IPS-NIHi7 (cell line): ENCODE measurements at regions not wholly inside any gene's neighbourhood (a gene's known extent, or its start where the extent isn't known, plus 50 kb on each side); places are given as distances from the start of the nearest gene placed in this dataset.

Source experiments
- DNase-seq: peaks from one replicate; pipeline ENCODE4 v3.0.0; 2012; ENCODE audit warnings: mixed read lengths; ENCODE audit errors: extremely low spot score

DNA sequence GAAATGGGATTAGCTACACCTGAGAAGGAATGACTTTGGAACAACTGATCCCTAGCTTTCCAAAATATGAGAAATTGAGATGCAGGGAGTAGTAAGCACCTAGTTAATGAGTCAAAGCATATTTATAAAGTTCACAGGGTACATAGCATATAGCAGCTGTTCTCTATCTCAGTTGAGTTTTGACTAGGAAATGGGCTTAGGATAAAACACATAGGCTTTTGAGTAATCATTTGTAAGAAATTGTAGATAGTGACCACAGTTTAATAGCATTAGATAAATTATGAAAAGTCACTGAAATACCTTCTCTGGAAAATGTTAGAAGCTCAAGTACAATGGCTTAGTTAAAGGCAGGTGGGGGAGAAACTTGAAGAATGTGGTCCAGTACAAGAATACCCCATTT lies 444.7 kb upstream of the TNP1 start:
- no peak for DNase-seq

DNA sequence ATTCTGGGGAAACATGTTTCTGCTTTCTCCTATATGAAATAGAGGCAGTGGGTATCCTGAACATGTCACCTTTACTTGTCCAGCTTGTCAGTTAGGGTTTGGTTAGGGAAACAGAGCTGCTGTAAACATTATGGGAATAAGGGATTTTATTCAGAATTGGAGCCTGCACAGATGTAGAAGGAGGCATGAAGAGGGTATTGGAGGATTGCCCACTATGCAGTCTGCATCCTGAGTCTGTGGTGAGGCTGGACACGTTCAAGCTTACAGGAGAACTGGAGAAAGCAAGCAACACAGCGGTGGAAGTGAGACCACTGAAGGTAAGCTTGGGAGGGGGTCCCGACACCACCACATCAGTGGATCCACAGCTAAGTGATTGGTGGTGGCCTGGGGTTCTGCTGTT lies 443.0 kb upstream of the TNP1 start:
- no peak for DNase-seq

GRCh38 chr2:217301142-217301925 lies 441.5 kb upstream of the TNP1 start:
- DNase-seq = no peak

- DNase-seq = no peak
These were observed 439.7 kb upstream of the TNP1 start for GRCh38 chr2:217299590-217299989.

- no peak for DNase-seq
These were observed 437.2 kb upstream of the TNP1 start for GRCh38 chr2:217297096-217297495.

GRCh38 chr2:217294818-217295217 lies 435.0 kb upstream of the TNP1 start:
- DNase-seq = no peak

DNA sequence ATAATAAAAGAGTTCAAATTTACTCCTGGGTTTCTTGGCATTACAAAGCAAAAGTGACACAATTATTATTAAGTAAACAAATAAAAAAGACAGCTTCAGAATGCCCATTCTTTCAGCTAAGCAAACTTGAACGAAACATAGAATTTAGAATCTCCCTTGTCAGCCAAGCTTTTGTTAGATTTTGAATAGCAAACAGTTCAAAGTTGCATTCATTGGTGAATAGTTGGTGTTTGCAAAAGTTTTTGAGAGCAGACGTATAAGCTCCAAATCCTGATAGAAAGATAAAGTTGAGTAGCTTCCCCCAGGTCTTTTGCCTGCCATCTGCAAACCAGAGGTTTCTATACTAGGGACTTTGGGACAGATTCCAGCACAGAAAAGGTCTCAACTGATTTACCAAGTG lies 434.3 kb upstream of the TNP1 start:
- DNase-seq = no peak

- no peak for DNase-seq
These were observed 433.7 kb upstream of the TNP1 start for GRCh38 chr2:217293607-217294006.

- DNase-seq = no peak
These were observed 433.2 kb upstream of the TNP1 start for GRCh38 chr2:217293046-217293445.

DNA sequence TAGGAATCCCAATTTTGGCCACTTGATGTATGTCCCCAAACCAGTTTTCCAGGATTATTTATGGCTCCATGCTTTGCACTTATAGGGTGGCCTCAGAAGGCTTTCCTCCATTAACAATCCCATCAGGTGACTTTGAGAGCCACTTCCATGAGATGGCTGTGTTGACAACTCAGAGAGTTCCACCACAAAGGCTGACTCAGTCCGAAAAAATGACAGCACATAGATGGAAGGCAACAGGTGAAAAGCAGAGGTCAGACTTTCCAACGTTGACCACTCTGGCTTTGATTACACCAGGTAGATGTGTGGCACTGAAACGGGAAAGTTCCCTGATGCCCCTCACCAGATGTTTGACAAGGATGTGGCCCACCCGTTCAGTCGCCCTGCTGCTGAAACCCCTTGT lies 431.4 kb upstream of the TNP1 start:
- no peak for DNase-seq

- DNase-seq = no peak
These were observed 430.6 kb upstream of the TNP1 start for GRCh38 chr2:217290467-217290866.

DNA sequence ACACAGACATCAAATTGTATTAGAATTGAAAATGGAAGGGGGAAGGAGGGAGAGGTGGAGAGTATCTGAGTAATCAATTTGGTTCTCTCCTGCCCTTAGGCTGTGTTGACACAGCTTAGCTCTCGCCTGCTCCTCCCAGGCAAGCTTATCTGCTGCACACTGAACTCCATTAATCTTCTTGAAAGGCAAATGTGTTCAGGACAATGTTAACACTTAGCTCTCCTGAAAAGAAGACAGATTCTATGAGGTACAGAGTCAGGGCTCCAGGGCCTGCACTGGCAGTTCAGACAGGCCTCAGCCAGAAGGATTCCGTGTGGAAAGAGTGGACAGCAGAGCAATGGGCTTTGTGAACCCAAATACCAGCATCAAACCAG lies 430.0 kb upstream of the TNP1 start:
- DNase-seq = peak; percentile 46

DNA sequence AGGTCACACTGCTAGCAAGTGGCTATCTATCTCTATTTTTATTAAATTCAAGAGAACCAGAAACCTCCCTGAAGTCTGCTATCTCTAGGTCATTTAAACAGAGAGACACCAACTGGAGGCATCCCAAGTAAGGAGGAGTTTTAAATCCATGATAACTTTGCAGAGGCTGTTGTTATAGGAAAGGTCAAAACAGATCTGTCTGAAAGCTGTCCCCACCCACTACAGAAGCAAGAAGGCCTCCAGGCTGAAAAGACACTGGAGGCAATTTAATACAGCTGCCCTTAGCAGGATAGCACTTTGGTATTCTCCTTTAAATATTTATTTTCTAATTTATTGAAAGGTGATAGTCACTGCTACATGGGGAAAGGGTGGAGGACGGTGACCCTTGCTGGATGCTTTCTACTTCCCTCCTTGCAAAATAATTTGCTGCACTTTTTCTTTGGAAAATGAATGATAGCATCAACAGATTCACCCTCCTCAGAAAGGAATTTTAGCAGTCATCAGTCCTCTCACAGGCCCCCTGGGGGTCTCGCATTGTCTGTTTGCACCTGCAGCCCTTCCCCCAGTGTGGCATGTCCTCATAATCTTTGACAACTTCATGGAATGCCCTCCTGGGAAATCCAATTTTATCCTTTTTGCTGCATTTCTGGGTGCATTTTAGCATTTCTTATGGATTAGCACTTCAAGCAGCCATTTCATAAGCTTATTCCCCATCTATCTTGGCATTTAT lies 429.5 kb upstream of the TNP1 start:
- peak; percentile 41 for DNase-seq

- DNase-seq = no peak
These were observed 428.7 kb upstream of the TNP1 start for GRCh38 chr2:217288472-217289063.

DNA sequence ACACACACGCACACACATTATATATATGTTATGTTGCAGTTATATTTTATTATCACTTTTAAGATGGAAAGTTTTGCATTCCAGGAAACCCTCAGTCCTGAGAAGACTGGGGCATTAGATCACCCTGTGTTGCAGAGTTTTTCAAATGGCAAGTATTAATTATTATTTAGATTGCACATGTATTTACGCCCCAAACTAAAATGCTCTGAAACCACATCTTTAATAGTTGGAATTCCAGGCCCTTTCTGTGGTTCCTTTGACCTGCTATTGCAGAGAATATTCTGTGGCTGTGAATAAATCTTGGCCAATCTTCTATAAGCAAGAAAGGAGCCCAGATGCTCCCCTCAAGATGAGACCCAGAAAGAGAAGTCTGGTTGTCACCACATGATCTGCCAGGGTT lies 427.0 kb upstream of the TNP1 start:
- DNase-seq = no peak

DNA sequence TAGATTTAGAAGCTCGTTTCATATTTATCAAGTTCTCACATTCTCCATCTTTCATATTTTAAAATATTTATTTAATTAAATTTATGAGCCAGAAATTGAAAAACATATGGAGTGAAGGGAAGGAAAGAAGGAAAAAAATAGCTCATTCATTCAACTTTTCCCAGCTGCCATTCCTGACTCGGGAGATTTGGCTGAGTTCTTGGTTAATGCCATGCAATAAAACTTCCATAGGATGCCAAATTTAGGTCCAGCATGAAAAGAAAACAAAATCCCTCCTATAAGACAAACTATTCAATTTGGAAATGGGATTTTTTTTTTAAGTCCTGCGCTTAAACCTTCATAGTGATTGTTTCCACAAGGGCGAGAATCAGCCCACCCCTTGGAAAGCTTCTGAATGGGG lies 426.1 kb upstream of the TNP1 start:
- DNase-seq = no peak

DNA sequence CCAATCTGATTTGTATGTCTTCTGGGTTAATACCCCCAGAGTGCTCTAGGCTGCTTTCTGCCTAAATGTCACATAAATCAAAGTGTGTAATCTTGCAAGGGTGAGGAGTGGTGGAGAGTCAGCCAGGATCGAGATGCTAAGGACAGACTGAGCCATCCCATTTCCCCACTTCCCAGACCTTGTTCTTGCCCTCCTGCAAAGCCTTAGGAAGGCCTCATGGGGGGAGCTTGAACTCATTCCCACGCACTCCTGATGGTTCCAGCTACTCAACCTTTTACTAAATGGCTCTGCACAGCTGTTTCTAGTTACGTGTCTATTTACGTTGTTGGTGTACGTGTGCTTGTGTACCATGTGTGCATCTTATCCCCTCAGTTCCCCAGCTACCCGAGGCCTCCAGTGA lies 423.6 kb upstream of the TNP1 start:
- DNase-seq = no peak

DNA sequence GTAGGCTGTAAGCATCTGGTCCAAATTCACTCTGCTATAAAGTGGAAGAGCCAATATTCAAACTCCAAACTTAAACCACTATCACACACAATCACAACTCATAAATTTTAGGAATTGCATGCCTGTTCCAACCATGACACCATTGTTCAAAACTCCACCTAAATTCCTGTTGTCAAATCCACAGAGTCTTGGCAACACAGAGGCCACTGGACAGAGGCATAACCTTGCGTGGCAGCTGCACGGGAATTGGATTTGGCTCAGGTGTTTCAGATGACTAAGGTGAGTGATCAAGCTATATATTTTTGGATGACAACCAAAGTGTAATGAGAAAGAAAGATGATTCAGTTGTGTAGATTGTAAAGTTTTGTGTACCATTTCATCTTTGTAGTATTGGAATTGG lies 422.7 kb upstream of the TNP1 start:
- DNase-seq = no peak

DNA sequence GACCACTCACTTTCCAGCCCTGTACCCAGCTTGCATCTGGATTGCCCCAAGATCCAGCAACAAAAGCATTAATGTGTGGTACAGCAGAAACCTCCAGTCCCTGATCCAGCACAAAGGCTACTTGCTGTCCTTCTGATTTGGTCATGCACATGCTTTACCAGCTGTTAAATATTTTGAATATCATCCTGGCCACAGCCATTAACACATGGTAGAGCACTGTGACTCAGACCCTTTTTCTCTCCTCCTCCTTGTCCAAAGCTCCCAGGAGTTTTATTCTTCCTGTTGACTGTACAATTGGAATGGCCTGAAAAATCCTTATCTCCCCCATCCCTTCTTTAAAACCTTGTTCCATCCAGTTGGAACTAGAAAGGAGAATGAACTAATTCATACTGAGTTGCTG lies 419.7 kb upstream of the TNP1 start:
- DNase-seq = no peak

DNA sequence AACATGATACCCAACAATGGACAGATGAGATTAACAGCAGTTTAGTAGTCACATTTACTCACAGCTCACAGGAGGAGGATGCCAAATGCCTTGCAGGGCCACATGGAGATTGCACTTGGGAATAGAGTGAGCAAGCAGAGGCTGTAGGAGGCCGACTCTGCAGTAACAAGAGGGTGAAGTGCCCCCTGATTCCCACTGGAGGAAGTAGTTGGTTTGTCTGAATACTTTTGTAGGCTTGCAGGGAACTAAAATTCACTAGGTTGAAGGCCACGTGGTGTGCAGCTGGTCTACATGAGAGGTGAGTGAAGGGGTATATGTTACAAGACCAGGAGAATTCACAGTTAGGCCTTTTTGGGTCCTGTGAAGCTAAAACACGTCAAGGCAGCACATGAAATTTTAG lies 419.3 kb upstream of the TNP1 start:
- DNase-seq = no peak

GRCh38 chr2:217277646-217278398 lies 418.0 kb upstream of the TNP1 start:
- no peak for DNase-seq

- no peak for DNase-seq
These were observed 416.6 kb upstream of the TNP1 start for GRCh38 chr2:217276433-217276832.
